WERI-Rb-1 (cell line): ENCODE measurements at regions not wholly inside any gene's neighbourhood (a gene's known extent, or its start where the extent isn't known, plus 50 kb on each side); places are given as distances from the start of the nearest gene placed in this dataset.

ENCODE experiments used
- DNase-seq: peaks from one replicate; pipeline ENCODE4 v3.0.0-alpha.2; 2020
- H3K27ac ChIP-seq: fragments of 250-450 bp; sonication (Bioruptor Pico); 2 replicates; pipeline ENCODE4 v1.5.1; 2020; ENCODE audit warnings: mild to moderate bottlenecking, moderate library complexity
- H3K27me3 ChIP-seq: fragments of 250-450 bp; sonication (Bioruptor Pico); 2 replicates; pipeline ENCODE4 v1.5.1; 2021; ENCODE audit warnings: mild to moderate bottlenecking, low read depth, moderate library complexity; ENCODE audit not compliant: insufficient read depth, severe bottlenecking
- H3K36me3 ChIP-seq: fragments of 250-450 bp; sonication (Bioruptor Pico); 2 replicates; pipeline ENCODE4 v1.5.1; 2020; ENCODE audit warnings: mild to moderate bottlenecking, moderate library complexity
- H3K4me3 ChIP-seq: 2 replicates; pipeline ENCODE4 v1.5.1; 2011; ENCODE audit warnings: low read depth, mild to moderate bottlenecking, control low read depth, low read length
- H3K9me3 ChIP-seq: fragments of 250-450 bp; sonication (Bioruptor Pico); 2 replicates; pipeline ENCODE4 v1.5.1; 2021; ENCODE audit warnings: mild to moderate bottlenecking, moderate library complexity; ENCODE audit not compliant: severe bottlenecking
- TF ChIP-seq, protein P1 (sequence below): IDR thresholded peaks from 2 replicates; pipeline ENCODE4 v1.5.1; 2011; ENCODE audit warnings: low read depth, mild to moderate bottlenecking, control low read depth, inconsistent platforms, low read length

DNA sequence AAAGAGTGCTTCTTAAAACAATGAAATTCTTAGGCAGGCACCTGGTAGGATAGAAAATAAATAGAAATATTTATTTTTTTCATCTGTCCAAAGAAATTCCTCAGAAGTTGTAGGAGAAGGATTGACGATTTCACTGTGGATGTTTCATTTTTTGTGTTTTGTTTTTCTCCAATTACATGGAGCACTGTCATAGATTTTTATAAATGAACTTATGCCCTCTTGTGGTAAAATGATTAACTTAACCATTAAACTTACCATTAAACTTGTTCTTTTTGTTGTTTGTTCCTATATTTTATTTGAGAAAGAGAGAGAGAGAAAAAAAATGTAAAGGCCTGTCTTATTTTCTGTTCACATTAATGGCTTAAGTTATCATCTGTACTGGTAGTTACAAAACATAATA, 339.2 kb downstream of the PRR16 start:
- Histone ChIP-seq H3K4me3 (no peak overlapping the region), H3K36me3 (no peaks in the 10 kb centered on the region), H3K27ac (no peak overlapping the region), H3K9me3 (no peaks in the 10 kb centered on the region), H3K27me3 (no peaks in the 10 kb centered on the region)
- DNase-seq: no peak
- TF ChIP-seq, protein P1, sequence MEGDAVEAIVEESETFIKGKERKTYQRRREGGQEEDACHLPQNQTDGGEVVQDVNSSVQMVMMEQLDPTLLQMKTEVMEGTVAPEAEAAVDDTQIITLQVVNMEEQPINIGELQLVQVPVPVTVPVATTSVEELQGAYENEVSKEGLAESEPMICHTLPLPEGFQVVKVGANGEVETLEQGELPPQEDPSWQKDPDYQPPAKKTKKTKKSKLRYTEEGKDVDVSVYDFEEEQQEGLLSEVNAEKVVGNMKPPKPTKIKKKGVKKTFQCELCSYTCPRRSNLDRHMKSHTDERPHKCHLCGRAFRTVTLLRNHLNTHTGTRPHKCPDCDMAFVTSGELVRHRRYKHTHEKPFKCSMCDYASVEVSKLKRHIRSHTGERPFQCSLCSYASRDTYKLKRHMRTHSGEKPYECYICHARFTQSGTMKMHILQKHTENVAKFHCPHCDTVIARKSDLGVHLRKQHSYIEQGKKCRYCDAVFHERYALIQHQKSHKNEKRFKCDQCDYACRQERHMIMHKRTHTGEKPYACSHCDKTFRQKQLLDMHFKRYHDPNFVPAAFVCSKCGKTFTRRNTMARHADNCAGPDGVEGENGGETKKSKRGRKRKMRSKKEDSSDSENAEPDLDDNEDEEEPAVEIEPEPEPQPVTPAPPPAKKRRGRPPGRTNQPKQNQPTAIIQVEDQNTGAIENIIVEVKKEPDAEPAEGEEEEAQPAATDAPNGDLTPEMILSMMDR: no peak

DNA sequence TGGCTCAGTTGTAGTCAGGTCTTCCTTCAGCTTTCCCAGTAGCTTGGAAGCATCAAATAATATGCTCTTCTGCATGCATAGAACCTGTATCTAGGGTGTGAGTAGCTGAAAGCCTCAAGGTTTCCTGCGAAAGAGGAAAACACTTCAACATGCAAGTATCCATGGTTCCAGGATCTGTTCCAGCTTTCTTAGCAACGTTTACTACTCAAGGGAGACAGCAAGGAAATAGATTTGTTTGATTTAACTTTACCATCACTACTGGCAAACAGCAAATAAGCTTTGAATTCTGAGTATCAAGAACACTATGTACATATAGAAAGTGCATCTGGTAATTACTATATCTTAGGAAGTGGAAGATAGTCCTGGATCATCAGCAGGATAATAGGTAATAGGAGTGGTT, 341.0 kb downstream of the PRR16 start:
- Histone ChIP-seq H3K4me3 (no peak overlapping the region), H3K9me3 (no peaks in the 10 kb centered on the region), H3K27me3 (no peaks in the 10 kb centered on the region), H3K27ac (no peak overlapping the region), H3K36me3 (no peaks in the 10 kb centered on the region)
- no peak for DNase-seq
- TF ChIP-seq, protein P1: no peak

DNA sequence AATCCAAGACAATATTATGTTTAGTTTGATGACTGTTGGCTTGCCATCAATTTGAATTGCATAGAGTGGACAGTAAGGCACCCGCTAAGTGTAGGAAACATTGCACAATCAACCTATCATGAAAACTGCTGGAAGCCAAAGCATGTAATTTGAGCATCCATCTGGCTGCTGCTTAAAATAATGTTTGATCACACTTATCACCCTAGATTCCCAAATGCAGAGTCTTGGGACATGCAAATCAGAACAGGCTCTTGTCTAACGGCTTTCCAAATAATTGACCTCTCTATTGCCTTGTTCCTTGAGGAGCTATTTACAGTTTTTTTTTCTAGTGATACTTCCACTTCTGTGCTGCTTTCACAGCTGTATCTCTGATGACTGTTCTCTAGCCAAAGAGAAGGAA, 342.1 kb downstream of the PRR16 start:
- TF ChIP-seq, protein P1: no peak
- DNase-seq: no peak
- H3K9me3 ChIP-seq: no peaks in the 10 kb centered on the region

DNA sequence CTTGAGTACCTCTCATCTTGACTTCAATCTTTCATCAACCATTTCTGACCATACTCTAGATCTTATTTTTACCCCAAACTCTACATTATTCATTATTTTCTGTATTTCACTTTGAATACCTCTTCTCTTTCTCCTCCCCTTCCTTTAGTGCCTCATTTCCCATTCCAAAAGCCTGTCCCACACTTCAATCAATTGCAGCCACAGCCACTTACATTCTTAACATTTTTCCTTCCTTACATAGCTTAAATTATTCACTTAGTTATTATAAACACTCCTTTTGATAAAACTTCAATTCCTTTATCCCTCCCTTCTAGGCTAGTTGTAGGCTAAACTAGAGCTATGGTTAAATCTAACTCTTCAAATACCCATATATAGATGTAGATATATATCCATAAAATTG, 344.0 kb downstream of the PRR16 start:
- H3K36me3 ChIP-seq: no peaks in the 10 kb centered on the region
- H3K27me3 ChIP-seq: no peaks in the 10 kb centered on the region
- H3K4me3 ChIP-seq: no peak overlapping the region
- H3K9me3 ChIP-seq: no peaks in the 10 kb centered on the region
- no peak for DNase-seq
- TF ChIP-seq, protein P1: no peak
- no peak overlapping the region for H3K27ac ChIP-seq

More for the DNA sequence above, 342.1 kb downstream of the PRR16 start:
- Histone ChIP-seq H3K36me3 (no peaks in the 10 kb centered on the region), H3K27ac (no peak overlapping the region), H3K4me3 (no peak overlapping the region), H3K27me3 (no peaks in the 10 kb centered on the region)

DNA sequence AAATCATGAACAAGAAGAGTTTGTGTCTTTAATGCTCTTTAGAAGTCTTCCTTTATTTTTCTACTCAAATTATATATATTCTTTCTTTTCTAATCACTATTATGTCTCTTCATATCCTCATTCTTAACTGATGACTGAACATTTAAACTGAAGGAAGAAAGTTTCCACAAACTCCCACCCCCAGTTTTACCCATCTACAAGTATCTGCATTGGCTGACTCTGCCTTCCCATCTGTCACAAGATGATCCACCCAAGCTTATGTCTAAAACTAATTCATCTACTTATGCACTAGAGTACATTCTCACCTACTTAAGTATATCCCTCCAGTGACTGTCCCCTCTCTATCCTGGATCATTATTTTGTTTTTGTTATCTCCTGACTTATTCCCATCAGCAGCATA, 344.5 kb downstream of the PRR16 start:
- TF ChIP-seq, protein P1: no peak
- Histone ChIP-seq H3K9me3 (no peaks in the 10 kb centered on the region), H3K4me3 (no peak overlapping the region), H3K27me3 (no peaks in the 10 kb centered on the region), H3K36me3 (no peaks in the 10 kb centered on the region), H3K27ac (no peak overlapping the region)
- DNase-seq: peak; percentile 46

DNA sequence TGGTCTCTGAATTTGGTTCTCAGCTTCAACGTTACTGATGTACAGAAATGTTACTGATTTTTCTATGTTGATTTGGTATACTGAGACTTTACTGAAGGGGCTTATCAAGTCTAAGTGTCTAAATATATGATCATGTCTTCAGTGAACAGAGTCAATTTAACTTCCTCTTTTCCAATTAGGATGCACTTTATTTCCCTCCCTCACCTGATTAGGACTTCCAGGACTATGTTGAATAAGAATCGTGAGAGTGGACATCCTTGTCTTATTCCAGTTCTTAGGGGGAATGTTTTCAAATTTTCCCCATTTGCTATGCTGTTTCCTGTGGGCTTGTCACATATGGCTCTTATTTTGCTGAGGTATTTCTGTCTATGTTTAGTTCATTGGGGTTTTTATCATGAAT, 349.5 kb downstream of the PRR16 start:
- TF ChIP-seq, protein P1: no peak
- Histone ChIP-seq H3K4me3 (no peak overlapping the region), H3K36me3 (no peaks in the 10 kb centered on the region), H3K27ac (no peak overlapping the region), H3K9me3 (no peaks in the 10 kb centered on the region), H3K27me3 (no peaks in the 10 kb centered on the region)
- DNase-seq: no peak
